ENCODE measurements at regions not wholly inside any gene's neighbourhood (a gene's known extent, or its start where the extent isn't known, plus 50 kb on each side); places are given as distances from the start of the nearest gene placed in this dataset.
"Not testable (repeated sequence)": the region's sequence is repeated elsewhere in the genome, so short reads cannot be mapped to it uniquely, and the experiment has no call there.

- TF ChIP-seq CTCF (conservative IDR thresholded peaks at IDR 0.05; ENCODE audit: low read depth, low read length); POLR2A (IDR thresholded peaks at IDR 0.05; ENCODE audit: low read depth, low read length); RAD21 (IDR thresholded peaks at IDR 0.05; ENCODE audit: low read length): not testable (repeated sequence)
Measured at GRCh38 chr15:20256394-20256793, 285.2 kb downstream of the GOLGA6L6 start.
